GM21381 (cell line): ENCODE measurements at regions not wholly inside any gene's neighbourhood (a gene's known extent, or its start where the extent isn't known, plus 50 kb on each side); places are given as distances from the start of the nearest gene placed in this dataset.
"Not testable (repeated sequence)": the region's sequence is repeated elsewhere in the genome, so short reads cannot be mapped to it uniquely, and the experiment has no call there.

Experiments used
- ATAC-seq: cut with Tn5 transposase; IDR thresholded peaks from one replicate; pipeline ENCODE4 v1.9.1; 2021; ENCODE audit warnings: mild to moderate bottlenecking, moderate library complexity; ENCODE audit not compliant: unreplicated experiment

GRCh38 chr6:91280494-91280830 is 693.6 kb upstream of the MAP3K7 start:
- no peak for ATAC-seq

- no peak for ATAC-seq
These were observed 693.0 kb upstream of the MAP3K7 start for GRCh38 chr6:91279740-91280493.

GRCh38 chr6:91278416-91278815 is 691.5 kb upstream of the MAP3K7 start:
- ATAC-seq = no peak

GRCh38 chr6:91276315-91276714 is 689.4 kb upstream of the MAP3K7 start:
- no peak for ATAC-seq

- no peak for ATAC-seq
These were observed 686.9 kb upstream of the MAP3K7 start for GRCh38 chr6:91273729-91274128.

GRCh38 chr6:91271807-91272206 is 684.9 kb upstream of the MAP3K7 start:
- no peak for ATAC-seq

- ATAC-seq = no peak
These were observed 682.1 kb upstream of the MAP3K7 start for GRCh38 chr6:91268941-91269340.

GRCh38 chr6:91267246-91267645 is 680.4 kb upstream of the MAP3K7 start:
- ATAC-seq = no peak

GRCh38 chr6:91266156-91266555 is 679.3 kb upstream of the MAP3K7 start:
- ATAC-seq = no peak

GRCh38 chr6:91243436-91243835 is 656.6 kb upstream of the MAP3K7 start:
- ATAC-seq = no peak

- ATAC-seq = no peak
These were observed 655.7 kb upstream of the MAP3K7 start for GRCh38 chr6:91242614-91242949.

GRCh38 chr6:91241946-91242613 is 655.2 kb upstream of the MAP3K7 start:
- ATAC-seq = no peak

- ATAC-seq = no peak
These were observed 654.2 kb upstream of the MAP3K7 start for GRCh38 chr6:91240878-91241603.

- no peak for ATAC-seq
These were observed 634.3 kb upstream of the MAP3K7 start for GRCh38 chr6:91221072-91221720.

GRCh38 chr6:91213229-91213901 is 626.5 kb upstream of the MAP3K7 start:
- ATAC-seq = no peak

GRCh38 chr6:91198588-91199255 is 611.9 kb upstream of the MAP3K7 start:
- no peak for ATAC-seq

GRCh38 chr6:91196729-91197128 is 609.9 kb upstream of the MAP3K7 start:
- ATAC-seq = no peak

- ATAC-seq = no peak
These were observed 606.6 kb upstream of the MAP3K7 start for GRCh38 chr6:91193446-91193845.

- not testable (repeated sequence) for ATAC-seq
These were observed 603.2 kb upstream of the MAP3K7 start for GRCh38 chr6:91190041-91190440.

GRCh38 chr6:91185072-91185471 is 598.2 kb upstream of the MAP3K7 start:
- ATAC-seq = no peak

GRCh38 chr6:91181416-91181815 is 594.5 kb upstream of the MAP3K7 start:
- no peak for ATAC-seq
